ENCODE measurements at regions not wholly inside any gene's neighbourhood (a gene's known extent, or its start where the extent isn't known, plus 50 kb on each side); places are given as distances from the start of the nearest gene placed in this dataset.

GRCh38 chrX:8083286-8083685, 87.8 kb downstream of the VCX2 start:
- TF ChIP-seq CTCF (conservative IDR thresholded peaks at IDR 0.05 in 1 of 2, IDR thresholded peaks at IDR 0.05 in 1 of 2; ENCODE audit: low read depth in 1 of 2, low read length in 2 of 2) (no peak), EZH2 (IDR thresholded peaks at IDR 0.05; ENCODE audit: low read length, missing control alignments) (no peak)
